T-helper 1 cell treated with Interleukin-12 subunit alpha and Interleukin-12 subunit beta and Interleukin-4 antibody, amounts not matched to agents 30 μg/mL and 1 μg/mL, for 36 hours (primary cell): ENCODE measurements at regions not wholly inside any gene's neighbourhood (a gene's known extent, or its start where the extent isn't known, plus 50 kb on each side); places are given as distances from the start of the nearest gene placed in this dataset.

ENCODE experiments used
- H3K27ac Mint-ChIP-seq: one replicate; pipeline ENCODE4 v1.8.0; 2021; ENCODE audit warnings: mild to moderate bottlenecking, mixed read lengths
- H3K27me3 Mint-ChIP-seq: one replicate; pipeline ENCODE4 v1.8.0; 2021; ENCODE audit warnings: low read depth, mixed read lengths
- H3K36me3 Mint-ChIP-seq: one replicate; pipeline ENCODE4 v1.8.0; 2021; ENCODE audit warnings: low read depth, mixed read lengths
- H3K4me1 Mint-ChIP-seq: one replicate; pipeline ENCODE4 v1.8.0; 2021; ENCODE audit warnings: low read depth, mixed read lengths
- H3K4me3 Mint-ChIP-seq: one replicate; pipeline ENCODE4 v1.8.0; 2021; ENCODE audit warnings: mild to moderate bottlenecking, moderate library complexity, mixed read lengths
- H3K9me3 Mint-ChIP-seq: one replicate; pipeline ENCODE4 v1.8.0; 2021; ENCODE audit warnings: mixed read lengths

- Mint-ChIP-seq H3K27ac (no peak overlapping the region), H3K4me1 (peaks cover 8% of the 10 kb centered on the region), H3K27me3 (no peaks in the 10 kb centered on the region), H3K36me3 (no peaks in the 10 kb centered on the region), H3K9me3 (no peaks in the 10 kb centered on the region), H3K4me3 (no peak overlapping the region)
Measured at GRCh38 chr11:69966583-69966835, 111.6 kb upstream of the ANO1 start.

- Mint-ChIP-seq H3K27ac (no peak overlapping the region), H3K36me3 (no peaks in the 10 kb centered on the region), H3K27me3 (no peaks in the 10 kb centered on the region), H3K4me3 (no peak overlapping the region), H3K4me1 (peaks cover 10% of the 10 kb centered on the region), H3K9me3 (no peaks in the 10 kb centered on the region)
Measured at GRCh38 chr11:69966910-69967483, 111.1 kb upstream of the ANO1 start.

- H3K9me3 Mint-ChIP-seq = no peaks in the 10 kb centered on the region
- no peaks in the 10 kb centered on the region for H3K36me3 Mint-ChIP-seq
- H3K27me3 Mint-ChIP-seq = no peaks in the 10 kb centered on the region
- no peak overlapping the region for H3K27ac Mint-ChIP-seq
- no peak overlapping the region for H3K4me3 Mint-ChIP-seq
- peaks cover 12% of the 10 kb centered on the region for H3K4me1 Mint-ChIP-seq
Measured at GRCh38 chr11:69967484-69967883, 110.6 kb upstream of the ANO1 start.

- no peak overlapping the region for H3K27ac Mint-ChIP-seq
- no peaks in the 10 kb centered on the region for H3K9me3 Mint-ChIP-seq
- no peaks in the 10 kb centered on the region for H3K36me3 Mint-ChIP-seq
- H3K27me3 Mint-ChIP-seq = no peaks in the 10 kb centered on the region
- H3K4me3 Mint-ChIP-seq = no peak overlapping the region
- H3K4me1 Mint-ChIP-seq = peaks cover 13% of the 10 kb centered on the region
Measured at GRCh38 chr11:69968396-69969347, 109.4 kb upstream of the ANO1 start.

- peak overlapping the region; percentile 49 for H3K27ac Mint-ChIP-seq
- peak overlapping the region; percentile 3 for H3K4me3 Mint-ChIP-seq
- H3K36me3 Mint-ChIP-seq = no peaks in the 10 kb centered on the region
- H3K9me3 Mint-ChIP-seq = no peaks in the 10 kb centered on the region
- H3K4me1 Mint-ChIP-seq = peaks cover 13% of the 10 kb centered on the region
- H3K27me3 Mint-ChIP-seq = no peaks in the 10 kb centered on the region
Measured at GRCh38 chr11:69969890-69970784, 108.0 kb upstream of the ANO1 start.

GRCh38 chr11:69970785-69971535, 107.2 kb upstream of the ANO1 start:
- Mint-ChIP-seq H3K9me3 (no peaks in the 10 kb centered on the region), H3K36me3 (no peaks in the 10 kb centered on the region), H3K4me1 (peaks cover 13% of the 10 kb centered on the region), H3K27ac (no peak overlapping the region), H3K4me3 (no peak overlapping the region), H3K27me3 (no peaks in the 10 kb centered on the region)

GRCh38 chr11:69971741-69972140, 106.4 kb upstream of the ANO1 start:
- Mint-ChIP-seq H3K36me3 (no peaks in the 10 kb centered on the region), H3K4me1 (peaks cover 13% of the 10 kb centered on the region), H3K4me3 (no peak overlapping the region), H3K27me3 (no peaks in the 10 kb centered on the region), H3K9me3 (no peaks in the 10 kb centered on the region), H3K27ac (peak overlapping the region; percentile 29)

- Mint-ChIP-seq H3K36me3 (no peaks in the 10 kb centered on the region), H3K27me3 (no peaks in the 10 kb centered on the region), H3K9me3 (no peaks in the 10 kb centered on the region), H3K4me1 (peaks cover 13% of the 10 kb centered on the region), H3K4me3 (no peak overlapping the region), H3K27ac (peak overlapping the region; percentile 57)
Measured at GRCh38 chr11:69972351-69972802, 105.7 kb upstream of the ANO1 start.

GRCh38 chr11:69974528-69974927, 103.6 kb upstream of the ANO1 start:
- Mint-ChIP-seq H3K27me3 (no peaks in the 10 kb centered on the region), H3K27ac (no peak overlapping the region), H3K4me1 (peaks cover 13% of the 10 kb centered on the region), H3K9me3 (no peaks in the 10 kb centered on the region), H3K4me3 (no peak overlapping the region), H3K36me3 (no peaks in the 10 kb centered on the region)

- Mint-ChIP-seq H3K4me3 (no peak overlapping the region), H3K4me1 (peaks cover 6% of the 10 kb centered on the region), H3K36me3 (no peaks in the 10 kb centered on the region), H3K27ac (no peak overlapping the region), H3K9me3 (no peaks in the 10 kb centered on the region), H3K27me3 (no peaks in the 10 kb centered on the region)
Measured at GRCh38 chr11:69975822-69976221, 102.3 kb upstream of the ANO1 start.

- H3K4me3 Mint-ChIP-seq = no peak overlapping the region
- no peaks in the 10 kb centered on the region for H3K27me3 Mint-ChIP-seq
- H3K4me1 Mint-ChIP-seq = peaks cover 3% of the 10 kb centered on the region
- no peaks in the 10 kb centered on the region for H3K9me3 Mint-ChIP-seq
- H3K27ac Mint-ChIP-seq = no peak overlapping the region
- no peaks in the 10 kb centered on the region for H3K36me3 Mint-ChIP-seq
Measured at GRCh38 chr11:69976794-69977193, 101.3 kb upstream of the ANO1 start.

- no peaks in the 10 kb centered on the region for H3K36me3 Mint-ChIP-seq
- H3K27ac Mint-ChIP-seq = no peak overlapping the region
- H3K9me3 Mint-ChIP-seq = no peaks in the 10 kb centered on the region
- H3K4me3 Mint-ChIP-seq = no peak overlapping the region
- H3K4me1 Mint-ChIP-seq = no peaks in the 10 kb centered on the region
- H3K27me3 Mint-ChIP-seq = peaks cover 4% of the 10 kb centered on the region
Measured at GRCh38 chr11:69977951-69978350, 100.2 kb upstream of the ANO1 start.

GRCh38 chr11:69978841-69979614, 99.1 kb upstream of the ANO1 start:
- Mint-ChIP-seq H3K27ac (no peak overlapping the region), H3K27me3 (peaks cover 14% of the 10 kb centered on the region), H3K4me1 (no peaks in the 10 kb centered on the region), H3K4me3 (no peak overlapping the region), H3K9me3 (no peaks in the 10 kb centered on the region), H3K36me3 (no peaks in the 10 kb centered on the region)
